ENCODE measurements at regions not wholly inside any gene's neighbourhood (a gene's known extent, or its start where the extent isn't known, plus 50 kb on each side); places are given as distances from the start of the nearest gene placed in this dataset.

DNA sequence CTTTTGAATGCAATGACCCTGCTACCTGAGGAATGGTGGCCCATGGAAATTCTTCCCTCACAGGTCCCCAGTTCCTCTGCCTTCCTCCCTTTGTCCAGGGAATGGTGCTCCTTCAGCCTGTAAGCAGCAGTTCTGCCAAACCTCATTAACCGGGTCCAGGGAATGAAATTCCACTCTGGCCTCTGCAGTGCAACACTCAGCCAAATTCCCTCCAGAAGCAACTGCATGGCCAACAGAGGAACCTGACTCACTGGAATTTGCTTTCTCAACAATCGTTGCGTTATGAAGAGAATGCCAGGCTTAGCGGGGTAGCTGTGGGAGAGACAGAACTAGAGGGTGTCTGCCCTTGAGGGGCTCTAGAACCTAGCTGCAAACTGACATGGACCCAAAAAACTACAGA is 449.4 kb upstream of the PROK2 start:
- Histone ChIP-seq H3K79me2 (ENCODE audit: control insufficient read depth, insufficient read depth, low read length) (no peaks in the 10 kb centered on the region), H3K27ac (ENCODE audit: insufficient read depth, low read depth, low read length) (no peak overlapping the region), H3K4me2 (ENCODE audit: insufficient read depth, low read length) (no peak overlapping the region), H4K20me1 (replicated peaks; ENCODE audit: control insufficient read depth, extremely low read depth, insufficient read depth, low read length) (no peaks in the 10 kb centered on the region), H3K9me3 (replicated peaks; ENCODE audit: control insufficient read depth, insufficient read depth, low read length) (no peaks in the 10 kb centered on the region), H3K4me3 (replicated peaks in 1 of 3; ENCODE audit: insufficient read depth in 1 of 3, low read depth in 1 of 3, low read length in 3 of 3) (no peak overlapping the region), H2AFZ (ENCODE audit: low read depth, low read length) (no peak overlapping the region), H3K4me1 (ENCODE audit: control insufficient read depth, extremely low read depth, insufficient read depth, low read length) (no peaks in the 10 kb centered on the region), H3K27me3 (ENCODE audit: control insufficient read depth in 2 of 2, insufficient read depth in 2 of 2, low read length in 2 of 2) (peaks cover 0 to 3% of the 10 kb centered on the region in 2 experiments), H3K9ac (replicated peaks; ENCODE audit: extremely low read depth, insufficient read depth, low read length) (no peak overlapping the region), H3K9me1 (replicated peaks; ENCODE audit: control insufficient read depth, extremely low read depth, insufficient read depth, low read length) (no peaks in the 10 kb centered on the region), H3K36me3 (ENCODE audit: control insufficient read depth in 2 of 2, extremely low read depth in 1 of 2, insufficient read depth in 2 of 2, low read length in 2 of 2) (no peaks in the 10 kb centered on the region)
- dilution Hi-C loops (cut with MboI; ENCODE audit: extremely low pct_ligation_motif_present, low sequenced_read_pairs) (no loop called here), intact Hi-C loops (cut with micrococcal nuclease) (no loop called here)
- BruUV-seq (replicated peaks): no TSS peak
- CTCF ChIA-PET: no interaction called here
- DNase-seq (ENCODE audit: low read depth, low spot score) (no peak), FAIRE-seq (no peak)
- TF ChIP-seq JUN (IDR thresholded peaks at IDR 0.05; ENCODE audit: borderline replicate concordance, insufficient read depth, insufficient read length, low read depth): no peak
- POLR2A ChIA-PET: no interaction called here

DNA sequence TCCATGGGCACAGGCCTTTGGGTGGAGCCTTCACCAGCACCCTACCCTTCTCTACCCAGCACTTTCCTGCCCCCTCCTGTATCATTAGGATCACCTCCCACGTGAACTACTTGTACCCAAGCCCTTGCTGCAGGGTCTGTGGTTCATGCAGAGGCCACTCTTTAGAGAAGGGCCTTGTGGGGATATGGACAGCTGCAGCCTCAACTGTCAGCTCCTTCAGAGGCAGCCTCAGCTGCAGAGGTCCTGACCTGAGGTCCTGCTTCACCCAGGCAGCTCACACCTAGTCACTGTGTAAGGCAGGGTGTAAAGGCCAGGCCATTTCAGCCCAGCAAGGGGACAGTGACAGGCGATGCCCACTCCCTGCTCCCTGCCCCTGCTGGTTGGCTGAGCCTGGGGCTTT is 448.6 kb upstream of the PROK2 start:
- intact Hi-C loops (cut with micrococcal nuclease) (no loop called here), dilution Hi-C loops (cut with MboI; ENCODE audit: extremely low pct_ligation_motif_present, low sequenced_read_pairs) (no loop called here)
- Histone ChIP-seq H3K9me1 (replicated peaks; ENCODE audit: control insufficient read depth, extremely low read depth, insufficient read depth, low read length) (no peaks in the 10 kb centered on the region), H3K4me3 (replicated peaks in 1 of 3; ENCODE audit: insufficient read depth in 1 of 3, low read depth in 1 of 3, low read length in 3 of 3) (no peak overlapping the region), H3K36me3 (ENCODE audit: control insufficient read depth in 2 of 2, extremely low read depth in 1 of 2, insufficient read depth in 2 of 2, low read length in 2 of 2) (no peaks in the 10 kb centered on the region), H2AFZ (ENCODE audit: low read depth, low read length) (no peak overlapping the region), H3K4me1 (ENCODE audit: control insufficient read depth, extremely low read depth, insufficient read depth, low read length) (no peaks in the 10 kb centered on the region), H4K20me1 (replicated peaks; ENCODE audit: control insufficient read depth, extremely low read depth, insufficient read depth, low read length) (no peaks in the 10 kb centered on the region), H3K9me3 (replicated peaks; ENCODE audit: control insufficient read depth, insufficient read depth, low read length) (no peaks in the 10 kb centered on the region), H3K79me2 (ENCODE audit: control insufficient read depth, insufficient read depth, low read length) (no peaks in the 10 kb centered on the region), H3K27ac (ENCODE audit: insufficient read depth, low read depth, low read length) (no peak overlapping the region), H3K4me2 (ENCODE audit: insufficient read depth, low read length) (no peak overlapping the region), H3K27me3 (ENCODE audit: control insufficient read depth in 2 of 2, insufficient read depth in 2 of 2, low read length in 2 of 2) (peaks cover 0 to 3% of the 10 kb centered on the region in 2 experiments), H3K9ac (replicated peaks; ENCODE audit: extremely low read depth, insufficient read depth, low read length) (no peak overlapping the region)
- ChIA-PET POLR2A (no interaction called here), CTCF (no interaction called here)
- no peak for TF ChIP-seq POLR2AphosphoS5 (IDR thresholded peaks at IDR 0.05; ENCODE audit: insufficient read depth, low read depth, low read length)
- TF ChIP-seq MYC (IDR thresholded peaks at IDR 0.05; ENCODE audit: low read depth, low read length): no peak
- TF ChIP-seq FOS (IDR thresholded peaks at IDR 0.05; ENCODE audit: borderline replicate concordance, insufficient read depth, low read length): no peak
- TF ChIP-seq EZH2 (IDR thresholded peaks at IDR 0.05; ENCODE audit: borderline replicate concordance, low read depth, low read length, severe bottlenecking): no peak
- TF ChIP-seq, protein P1, sequence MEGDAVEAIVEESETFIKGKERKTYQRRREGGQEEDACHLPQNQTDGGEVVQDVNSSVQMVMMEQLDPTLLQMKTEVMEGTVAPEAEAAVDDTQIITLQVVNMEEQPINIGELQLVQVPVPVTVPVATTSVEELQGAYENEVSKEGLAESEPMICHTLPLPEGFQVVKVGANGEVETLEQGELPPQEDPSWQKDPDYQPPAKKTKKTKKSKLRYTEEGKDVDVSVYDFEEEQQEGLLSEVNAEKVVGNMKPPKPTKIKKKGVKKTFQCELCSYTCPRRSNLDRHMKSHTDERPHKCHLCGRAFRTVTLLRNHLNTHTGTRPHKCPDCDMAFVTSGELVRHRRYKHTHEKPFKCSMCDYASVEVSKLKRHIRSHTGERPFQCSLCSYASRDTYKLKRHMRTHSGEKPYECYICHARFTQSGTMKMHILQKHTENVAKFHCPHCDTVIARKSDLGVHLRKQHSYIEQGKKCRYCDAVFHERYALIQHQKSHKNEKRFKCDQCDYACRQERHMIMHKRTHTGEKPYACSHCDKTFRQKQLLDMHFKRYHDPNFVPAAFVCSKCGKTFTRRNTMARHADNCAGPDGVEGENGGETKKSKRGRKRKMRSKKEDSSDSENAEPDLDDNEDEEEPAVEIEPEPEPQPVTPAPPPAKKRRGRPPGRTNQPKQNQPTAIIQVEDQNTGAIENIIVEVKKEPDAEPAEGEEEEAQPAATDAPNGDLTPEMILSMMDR (IDR thresholded peaks at IDR 0.05; ENCODE audit: extremely low read depth in 1 of 2, insufficient read depth in 1 of 2, low read depth in 1 of 2, low read length in 2 of 2): no peak
- no peak for TF ChIP-seq POLR2A (IDR thresholded peaks at IDR 0.05; ENCODE audit: low read depth, low read length)
- no peak for TF ChIP-seq MAX (IDR thresholded peaks at IDR 0.05; ENCODE audit: insufficient read depth, insufficient read length)
- no peak for TF ChIP-seq GATA2 (IDR thresholded peaks at IDR 0.05; ENCODE audit: insufficient read depth, insufficient read length, low read depth, low read length)
- no peak for TF ChIP-seq JUN (IDR thresholded peaks at IDR 0.05; ENCODE audit: borderline replicate concordance, insufficient read depth, insufficient read length, low read depth)
- FAIRE-seq (no peak), DNase-seq (ENCODE audit: low read depth, low spot score) (no peak)
- BruUV-seq (replicated peaks): no TSS peak

All from endothelial cell of umbilical vein (primary cell).